IPS-15b (cell line): ENCODE measurements at regions not wholly inside any gene's neighbourhood (a gene's known extent, or its start where the extent isn't known, plus 50 kb on each side); places are given as distances from the start of the nearest gene placed in this dataset.

Source experiments
- H3K27me3 ChIP-seq: one replicate; pipeline ENCODE4 v1.6.1; 2013; ENCODE audit warnings: low read length; ENCODE audit not compliant: control insufficient read depth, insufficient read depth
- H3K36me3 ChIP-seq: one replicate; pipeline ENCODE4 v1.6.1; 2013; ENCODE audit warnings: low read length; ENCODE audit not compliant: control insufficient read depth, insufficient read depth
- H3K4me1 ChIP-seq: one replicate; pipeline ENCODE4 v1.6.1; 2013; ENCODE audit warnings: mild to moderate bottlenecking, low read length; ENCODE audit not compliant: control insufficient read depth, insufficient read depth
- H3K4me3 ChIP-seq: one replicate; pipeline ENCODE4 v1.5.1; 2013; ENCODE audit warnings: low read depth, low read length
- H3K9ac ChIP-seq: one replicate; pipeline ENCODE4 v1.6.1; 2013; ENCODE audit warnings: low read depth, mild to moderate bottlenecking, low read length
- H3K9me3 ChIP-seq: one replicate; pipeline ENCODE4 v1.6.1; 2013; ENCODE audit warnings: mild to moderate bottlenecking, low read length; ENCODE audit not compliant: control insufficient read depth, insufficient read depth

DNA sequence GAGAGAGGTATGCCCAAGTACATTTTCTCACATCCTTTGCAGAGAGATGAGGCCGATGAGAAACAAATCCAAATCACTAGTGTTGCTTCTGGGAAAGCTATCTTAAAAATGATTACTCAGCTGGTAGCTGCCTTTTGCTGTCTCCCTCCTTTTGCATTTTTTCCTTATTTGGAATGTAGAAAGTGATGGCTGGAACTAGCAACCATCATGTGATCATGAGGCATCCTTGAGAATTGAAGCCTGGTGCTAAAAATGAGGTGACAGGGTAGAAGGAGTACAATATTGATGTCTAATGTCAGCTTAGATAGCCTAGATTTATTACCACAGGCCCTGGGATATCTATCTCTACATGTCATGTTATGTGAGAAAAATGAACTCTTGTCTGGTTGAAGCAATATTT, 109.3 kb upstream of the TAF11L2 start:
- H3K9ac ChIP-seq: no peak overlapping the region
- no peaks in the 10 kb centered on the region for H3K4me1 ChIP-seq
- no peaks in the 10 kb centered on the region for H3K9me3 ChIP-seq
- H3K4me3 ChIP-seq: no peak overlapping the region
- H3K36me3 ChIP-seq: no peaks in the 10 kb centered on the region
- no peaks in the 10 kb centered on the region for H3K27me3 ChIP-seq

DNA sequence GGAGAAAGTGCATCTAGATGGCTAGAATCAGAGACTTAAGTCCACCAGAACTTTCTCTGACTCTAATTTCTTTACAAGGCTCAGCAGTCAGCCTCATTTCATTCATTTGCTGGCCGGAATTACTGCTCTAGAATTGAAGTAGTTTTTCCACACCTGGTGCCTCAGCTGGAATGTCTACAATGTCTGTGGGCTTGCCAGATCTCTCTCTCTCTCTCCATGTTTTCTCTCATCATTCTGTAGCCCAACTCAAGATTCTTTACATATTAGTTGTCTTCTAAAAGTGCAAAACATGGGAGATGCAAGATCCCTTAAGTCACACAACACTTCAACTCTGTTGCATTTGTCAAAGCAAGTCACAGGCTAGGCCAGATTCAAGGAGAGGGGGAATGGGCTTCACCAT, 103.9 kb upstream of the TAF11L2 start:
- Histone ChIP-seq H3K9me3 (no peaks in the 10 kb centered on the region), H3K9ac (no peak overlapping the region), H3K4me1 (peaks cover 5% of the 10 kb centered on the region), H3K36me3 (no peaks in the 10 kb centered on the region), H3K27me3 (no peaks in the 10 kb centered on the region), H3K4me3 (no peak overlapping the region)

DNA sequence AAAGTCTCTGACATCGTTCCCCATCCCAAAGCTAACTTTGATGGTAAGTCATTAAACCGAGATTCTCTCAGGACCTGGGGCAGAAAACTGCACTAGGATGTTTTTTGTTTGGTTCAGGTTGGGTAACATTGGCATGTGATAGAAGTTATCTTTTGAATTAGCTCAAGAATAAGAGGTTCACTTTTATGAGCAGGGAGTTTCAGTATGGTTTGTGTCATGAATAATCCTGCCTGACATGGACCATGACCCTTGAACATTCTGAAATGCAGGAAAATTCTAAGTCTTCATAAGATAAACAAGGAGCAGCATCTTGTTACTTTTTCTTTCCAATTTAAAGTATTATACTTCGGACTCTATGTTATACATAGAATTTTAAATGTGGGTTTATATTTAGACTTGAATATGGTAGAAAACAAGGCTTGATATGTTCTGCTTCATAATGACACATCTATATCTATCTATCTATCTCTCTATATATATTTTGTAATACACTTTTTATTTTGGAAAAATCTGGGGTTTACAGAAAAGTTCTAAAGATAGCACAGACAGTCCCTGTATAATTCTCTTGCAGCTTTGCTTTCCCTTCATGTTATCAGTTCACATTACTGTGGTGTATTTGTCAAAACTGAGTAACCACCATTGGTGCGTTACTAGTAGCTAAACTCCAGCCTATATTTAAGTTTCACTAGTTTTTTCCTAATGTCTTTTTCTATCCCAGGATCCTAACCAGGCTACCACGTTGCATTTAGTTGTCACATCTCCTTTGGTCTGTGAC, 102.7 kb upstream of the TAF11L2 start:
- H3K9me3 ChIP-seq: no peaks in the 10 kb centered on the region

DNA sequence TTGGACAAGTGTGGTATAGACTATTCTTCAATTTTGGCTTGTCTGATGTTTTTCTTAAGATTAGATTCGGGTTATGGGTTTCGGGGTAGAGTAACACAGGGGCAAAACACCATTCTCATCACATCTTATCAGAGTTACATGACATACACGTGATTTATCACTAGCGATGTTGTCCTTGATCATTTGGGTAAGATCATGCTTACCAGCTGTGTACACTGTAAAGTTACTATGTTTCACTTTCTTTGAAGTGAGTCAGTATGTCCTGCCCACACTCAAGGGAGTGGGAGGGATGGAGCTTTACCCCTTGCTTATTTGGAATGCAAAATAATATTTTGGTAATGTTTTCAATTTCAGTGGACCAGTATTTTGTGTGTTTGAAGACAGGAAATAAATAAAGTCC, 101.8 kb upstream of the TAF11L2 start:
- Histone ChIP-seq H3K9ac (no peak overlapping the region), H3K27me3 (no peaks in the 10 kb centered on the region), H3K4me1 (peaks cover 22% of the 10 kb centered on the region), H3K4me3 (no peak overlapping the region), H3K9me3 (no peaks in the 10 kb centered on the region), H3K36me3 (no peaks in the 10 kb centered on the region)

More for the DNA sequence above, 102.7 kb upstream of the TAF11L2 start:
- no peaks in the 10 kb centered on the region for H3K36me3 ChIP-seq
- H3K4me3 ChIP-seq: no peak overlapping the region
- H3K9ac ChIP-seq: no peak overlapping the region
- H3K27me3 ChIP-seq: no peaks in the 10 kb centered on the region
- H3K4me1 ChIP-seq: peaks cover 16% of the 10 kb centered on the region

DNA sequence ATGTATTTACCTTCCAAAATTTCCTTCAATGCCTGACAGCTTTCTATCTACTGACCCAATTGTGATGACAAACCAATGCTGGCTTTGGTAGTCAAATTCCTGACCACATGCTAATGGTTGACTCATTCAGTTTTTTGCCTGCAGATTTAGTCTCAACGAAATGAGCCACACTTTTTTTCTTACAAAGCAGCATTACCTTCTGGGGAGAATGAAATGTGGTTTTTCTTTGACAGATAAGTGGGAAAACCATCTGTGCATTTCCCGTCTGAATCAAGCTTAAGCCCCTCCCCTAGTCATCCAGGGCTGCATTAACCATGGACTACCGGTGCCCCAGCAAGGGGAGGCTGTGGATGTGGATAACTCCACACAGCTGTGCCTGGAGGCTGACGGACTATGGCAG, 99.6 kb upstream of the TAF11L2 start:
- H3K9me3 ChIP-seq: no peaks in the 10 kb centered on the region
- no peak overlapping the region for H3K9ac ChIP-seq
- H3K27me3 ChIP-seq: no peaks in the 10 kb centered on the region
- peaks cover 37% of the 10 kb centered on the region for H3K4me1 ChIP-seq
- no peak overlapping the region for H3K4me3 ChIP-seq
- no peaks in the 10 kb centered on the region for H3K36me3 ChIP-seq

DNA sequence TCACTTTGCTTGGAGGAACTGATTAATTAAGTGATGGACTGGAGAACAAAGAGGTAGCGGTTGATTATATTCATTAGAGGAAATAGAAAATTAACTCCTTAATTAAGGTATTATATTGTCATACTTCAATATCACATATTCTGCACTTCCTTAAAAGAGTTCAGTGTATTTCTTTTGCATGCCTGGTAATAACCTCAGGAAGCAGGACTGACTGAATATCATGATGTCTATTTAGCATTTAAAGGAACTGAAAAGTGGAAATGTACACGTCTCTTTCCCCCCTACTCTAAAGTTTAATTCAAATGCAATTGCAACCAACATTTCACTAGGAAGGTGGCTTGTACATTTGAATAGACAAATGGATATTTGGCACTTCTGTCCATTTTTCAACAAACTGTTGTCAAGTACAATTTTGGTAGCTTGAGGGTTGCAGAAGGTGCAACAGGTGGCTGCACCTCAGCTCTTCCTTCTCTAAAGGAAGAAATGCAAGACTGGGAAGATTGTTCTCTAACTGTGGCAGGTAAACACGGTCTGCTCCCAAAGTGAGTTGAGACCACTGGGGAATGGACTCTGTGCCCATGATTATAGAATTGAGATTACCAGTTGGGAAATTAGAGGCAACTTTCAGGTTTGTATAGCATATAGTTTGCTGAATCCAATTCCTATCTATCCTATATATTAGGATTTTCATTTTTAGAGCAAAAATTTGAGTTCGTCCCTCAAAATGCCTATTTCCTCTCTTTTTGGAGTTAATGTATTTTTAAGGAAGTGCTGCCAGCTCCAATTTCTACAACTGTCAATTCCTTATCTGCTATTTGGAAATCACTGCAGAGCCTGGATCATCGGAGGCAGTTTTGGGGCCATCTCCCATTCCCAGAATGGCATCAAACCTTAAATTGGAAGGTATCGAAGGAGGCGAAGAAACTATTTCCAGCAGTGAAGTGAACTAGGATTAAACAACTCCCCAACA, 98.9 kb upstream of the TAF11L2 start:
- H3K9ac ChIP-seq: no peak overlapping the region
- H3K4me1 ChIP-seq: peaks cover 43% of the 10 kb centered on the region
- H3K36me3 ChIP-seq: no peaks in the 10 kb centered on the region
- no peaks in the 10 kb centered on the region for H3K9me3 ChIP-seq
- peaks cover 4% of the 10 kb centered on the region for H3K27me3 ChIP-seq
- no peak overlapping the region for H3K4me3 ChIP-seq

DNA sequence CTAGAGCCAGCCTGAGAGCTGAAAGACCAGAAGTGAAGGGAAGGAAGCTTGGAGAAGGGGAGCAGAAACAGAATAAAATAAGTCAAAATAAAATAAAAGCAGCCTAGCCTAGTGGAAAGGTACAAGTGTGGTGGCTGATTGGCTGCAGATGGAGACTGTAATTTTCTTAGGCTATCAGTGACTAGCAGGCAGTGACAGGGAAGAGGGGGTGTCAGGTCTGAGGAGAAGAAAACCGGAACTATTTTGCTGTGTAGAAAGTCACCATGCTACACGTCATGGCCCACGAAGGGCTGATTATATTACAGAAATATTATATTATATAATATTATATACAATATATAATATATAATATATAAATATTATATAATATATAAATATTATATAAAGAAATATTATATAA, 98.1 kb upstream of the TAF11L2 start:
- Histone ChIP-seq H3K9ac (no peak overlapping the region), H3K9me3 (no peaks in the 10 kb centered on the region), H3K36me3 (no peaks in the 10 kb centered on the region), H3K4me3 (no peak overlapping the region), H3K4me1 (peaks cover 50% of the 10 kb centered on the region), H3K27me3 (peaks cover 4% of the 10 kb centered on the region)

DNA sequence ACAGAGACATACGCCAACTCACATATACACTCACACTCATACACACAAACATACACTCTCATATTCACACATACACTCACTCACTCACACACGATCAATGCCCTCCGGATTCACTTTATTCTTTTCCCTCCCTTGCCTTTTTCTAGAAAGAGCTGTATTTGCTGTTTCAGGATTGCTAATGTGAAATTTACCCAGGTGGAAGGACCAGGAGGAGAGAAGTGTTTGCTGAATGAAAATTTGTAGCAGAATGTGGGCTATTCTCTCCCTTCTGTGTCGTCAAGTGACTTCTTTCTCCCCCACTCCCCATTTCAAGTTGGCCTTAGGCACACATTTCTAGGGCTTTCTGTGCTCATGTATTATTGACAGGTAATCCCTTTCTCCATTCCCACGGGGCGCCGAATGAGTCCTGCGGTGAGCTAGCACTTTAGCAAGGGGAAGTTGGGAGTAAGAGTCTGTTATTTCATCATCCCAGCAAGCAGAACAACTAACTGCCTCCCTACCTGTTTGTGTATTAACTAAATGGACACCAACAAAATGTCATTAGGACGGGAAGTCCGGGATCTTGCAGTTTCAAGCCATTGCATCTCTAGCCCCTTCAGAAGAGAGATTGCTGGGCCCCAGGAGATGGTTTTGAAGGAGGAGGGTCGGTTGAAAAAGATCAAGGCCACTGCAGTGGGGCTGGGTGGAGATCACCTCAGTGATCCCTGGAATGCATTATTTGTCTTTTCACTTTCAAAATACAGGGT, 97.1 kb upstream of the TAF11L2 start:
- Histone ChIP-seq H3K9me3 (no peaks in the 10 kb centered on the region), H3K9ac (no peak overlapping the region), H3K27me3 (peaks cover 4% of the 10 kb centered on the region), H3K36me3 (no peaks in the 10 kb centered on the region), H3K4me3 (peak overlapping the region; percentile 9), H3K4me1 (peaks cover 53% of the 10 kb centered on the region)

DNA sequence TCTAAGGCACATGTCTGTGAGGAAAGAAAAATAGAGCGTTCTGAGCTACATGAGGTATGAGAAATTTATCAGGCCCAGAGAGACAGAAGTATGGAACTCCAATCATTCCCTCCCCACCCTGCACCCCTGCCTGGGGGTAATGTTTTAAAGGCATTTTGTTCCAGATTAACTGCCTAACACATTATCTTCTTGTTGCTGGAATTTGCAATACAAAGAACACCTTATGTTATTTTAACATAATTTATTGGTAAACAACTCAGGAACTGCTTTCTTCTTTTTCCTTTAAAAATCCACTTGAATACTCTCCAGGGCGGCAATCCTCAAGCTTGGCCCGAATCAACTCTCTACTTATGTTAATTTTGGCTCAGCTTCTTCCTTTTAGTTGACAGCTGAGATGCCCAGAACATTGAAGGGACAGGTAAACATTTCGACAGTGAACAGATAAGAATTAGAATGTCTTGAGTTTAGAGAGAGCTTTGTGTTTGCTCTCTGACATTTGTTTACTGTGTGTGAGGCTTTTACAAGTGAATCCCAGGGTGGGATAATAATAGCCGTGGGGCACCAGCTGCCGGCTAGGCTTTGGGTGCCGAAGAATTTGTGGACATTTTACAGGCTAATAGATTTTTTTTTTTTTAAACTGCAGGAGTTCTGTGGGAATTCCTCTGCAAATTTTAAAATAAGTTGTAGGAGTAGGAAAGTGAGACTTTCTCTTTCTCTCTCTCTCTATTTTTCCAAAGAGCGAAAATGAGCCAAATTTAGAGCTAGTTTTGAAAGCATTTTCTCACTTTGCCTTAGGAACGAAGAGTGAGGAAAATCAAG, 96.4 kb upstream of the TAF11L2 start:
- Histone ChIP-seq H3K4me1 (peaks cover 53% of the 10 kb centered on the region), H3K27me3 (peaks cover 4% of the 10 kb centered on the region), H3K4me3 (peak overlapping the region; percentile 41), H3K36me3 (no peaks in the 10 kb centered on the region), H3K9ac (peak overlapping the region; percentile 26), H3K9me3 (no peaks in the 10 kb centered on the region)

DNA sequence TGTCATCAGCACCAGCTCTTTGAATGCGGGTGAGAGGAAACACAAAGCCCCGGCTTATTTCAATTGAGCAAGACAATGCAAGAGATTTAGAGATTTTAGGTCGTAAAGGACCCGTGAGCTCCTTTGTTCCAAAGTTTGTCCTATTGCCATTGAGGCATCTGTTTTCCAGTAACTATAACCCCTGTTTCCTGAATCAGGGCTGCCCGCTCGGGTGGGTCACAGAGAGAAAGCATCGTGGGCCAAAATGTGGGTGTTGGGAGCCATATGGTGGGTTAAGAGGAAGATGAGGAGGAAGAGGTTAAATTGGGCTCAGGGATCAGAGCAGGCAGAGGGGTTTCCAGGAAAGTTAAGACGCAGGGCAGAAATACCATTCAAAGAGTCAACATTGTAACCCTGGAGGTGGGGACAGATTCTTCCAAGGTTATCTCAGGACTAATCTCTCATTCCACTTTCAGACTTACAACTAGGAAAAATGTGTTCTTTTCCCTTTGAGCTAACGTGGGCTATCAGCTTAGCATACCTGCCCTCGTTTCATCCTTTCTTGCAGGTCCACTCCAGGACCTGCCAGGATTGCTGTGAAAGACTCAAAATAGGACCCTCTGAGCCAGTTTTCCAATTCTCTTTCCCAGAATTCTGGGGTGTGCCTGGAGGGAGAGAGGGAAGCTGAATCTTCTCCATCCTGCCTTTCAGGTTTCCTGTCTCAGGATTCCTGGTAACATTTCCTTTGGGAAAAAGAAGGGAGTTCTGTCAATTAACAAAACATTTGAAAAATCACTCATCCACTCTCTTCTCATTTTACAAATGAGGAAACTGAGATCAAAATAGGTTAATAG, 95.5 kb upstream of the TAF11L2 start:
- H3K4me1 ChIP-seq: peaks cover 53% of the 10 kb centered on the region
- peaks cover 4% of the 10 kb centered on the region for H3K27me3 ChIP-seq
- peak overlapping the region; percentile 41 for H3K4me3 ChIP-seq
- H3K36me3 ChIP-seq: no peaks in the 10 kb centered on the region
- no peaks in the 10 kb centered on the region for H3K9me3 ChIP-seq
- H3K9ac ChIP-seq: peak overlapping the region; percentile 26
